ENCODE measurements at regions not wholly inside any gene's neighbourhood (a gene's known extent, or its start where the extent isn't known, plus 50 kb on each side); places are given as distances from the start of the nearest gene placed in this dataset.
A peak's percentile ranks its signal among the peaks of the same experiment; 100 is the strongest.

GRCh38 chr6:79764747-79765146 lies 133.6 kb downstream of the SH3BGRL2 start:
- peak; percentile 9 for DNase-seq

GRCh38 chr6:79763301-79763700 lies 132.2 kb downstream of the SH3BGRL2 start:
- no peak for DNase-seq

- DNase-seq, result no peak
These were observed 131.2 kb downstream of the SH3BGRL2 start for GRCh38 chr6:79762370-79762769.

GRCh38 chr6:79756496-79756895 lies 125.4 kb downstream of the SH3BGRL2 start:
- DNase-seq, result no peak

- DNase-seq, result no peak
These were observed 124.8 kb downstream of the SH3BGRL2 start for GRCh38 chr6:79755967-79756366.

All from hematopoietic multipotent progenitor cell treated with erythropoietin and hydrocortisone succinate and interleukin-3 and kit ligand, for 4 days (in vitro differentiated cells).